Thoracic aorta (tissue), 2 donors: ENCODE measurements at regions not wholly inside any gene's neighbourhood (a gene's known extent, or its start where the extent isn't known, plus 50 kb on each side); places are given as distances from the start of the nearest gene placed in this dataset.

ENCODE experiments used
- ATAC-seq: fragments of 150-250 bp; one replicate; pipeline ENCODE4 v1.8.0; 2017; ENCODE audit warnings: low read depth; ENCODE audit not compliant: insufficient number of reproducible peaks, low FRiP score
- DNase-seq: peaks from one replicate; pipeline ENCODE4 v3.0.0-alpha.2; 2020; ENCODE audit warnings: low spot score
- H3K27ac ChIP-seq, 2 donors: fragments of 200-600 bp; sonication (generic); 1 replicate in 1 of 2; 2 replicates in 1 of 2; pipeline ENCODE4 v1.5.1; 2016; ENCODE audit warnings: mild to moderate bottlenecking in 2 of 2, moderate library complexity in 2 of 2
- H3K27me3 ChIP-seq: fragments of 200-600 bp; sonication (generic); replicated peaks from 2 replicates; pipeline ENCODE4 v1.6.0; 2016; ENCODE audit warnings: mild to moderate bottlenecking; ENCODE audit not compliant: insufficient read depth
- H3K36me3 ChIP-seq: fragments of 200-600 bp; sonication (generic); one replicate; pipeline ENCODE4 v1.5.1; 2016
- H3K4me1 ChIP-seq, 2 donors: fragments of 200-600 bp; sonication (generic); 1 replicate in 1 of 2; 2 replicates in 1 of 2; pipeline versions ENCODE4 v1.5.1 to v1.6.0; 2016; ENCODE audit warnings: low read depth in 2 of 2, mild to moderate bottlenecking in 1 of 2; ENCODE audit not compliant: control insufficient read depth in 1 of 2
- H3K4me3 ChIP-seq: fragments of 200-600 bp; sonication (generic); 2 replicates; pipeline ENCODE4 v1.5.1; 2016; ENCODE audit warnings: mild to moderate bottlenecking
- H3K9me3 ChIP-seq: fragments of 200-600 bp; sonication (generic); 2 replicates; pipeline ENCODE4 v1.5.1; 2016
- TF ChIP-seq, protein P1 (sequence below): fragments of 200-600 bp; sonication (generic); IDR thresholded peaks from one replicate; pipeline ENCODE4 v1.5.1; 2019; ENCODE audit warnings: antibody characterized with exemption

DNA sequence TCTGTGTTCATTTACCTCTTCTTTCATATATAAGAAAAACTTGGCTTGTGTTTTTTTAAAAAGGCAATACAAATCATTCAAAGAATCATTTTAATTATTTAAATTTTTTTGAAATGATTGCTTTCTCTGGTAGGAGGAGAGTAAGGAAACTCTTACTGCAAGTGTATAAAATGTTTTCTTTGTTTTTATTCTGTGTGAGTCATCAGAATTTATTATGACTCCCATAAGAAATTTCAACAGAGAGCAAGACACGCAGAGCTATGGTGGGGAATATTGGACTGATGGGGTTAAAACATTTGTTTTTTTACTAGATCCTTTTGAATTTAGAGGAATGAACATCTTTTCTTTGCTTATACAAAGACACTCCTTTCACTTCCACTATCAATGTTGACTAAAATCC, 119.1 kb upstream of the ATXN7L3B start:
- Histone ChIP-seq H3K27ac (no peak overlapping the region), H3K4me3 (no peak overlapping the region), H3K4me1 (no peaks in the 10 kb centered on the region), H3K9me3 (no peaks in the 10 kb centered on the region), H3K27me3 (no peaks in the 10 kb centered on the region), H3K36me3 (no peaks in the 10 kb centered on the region)
- no peak for ATAC-seq
- TF ChIP-seq, protein P1, sequence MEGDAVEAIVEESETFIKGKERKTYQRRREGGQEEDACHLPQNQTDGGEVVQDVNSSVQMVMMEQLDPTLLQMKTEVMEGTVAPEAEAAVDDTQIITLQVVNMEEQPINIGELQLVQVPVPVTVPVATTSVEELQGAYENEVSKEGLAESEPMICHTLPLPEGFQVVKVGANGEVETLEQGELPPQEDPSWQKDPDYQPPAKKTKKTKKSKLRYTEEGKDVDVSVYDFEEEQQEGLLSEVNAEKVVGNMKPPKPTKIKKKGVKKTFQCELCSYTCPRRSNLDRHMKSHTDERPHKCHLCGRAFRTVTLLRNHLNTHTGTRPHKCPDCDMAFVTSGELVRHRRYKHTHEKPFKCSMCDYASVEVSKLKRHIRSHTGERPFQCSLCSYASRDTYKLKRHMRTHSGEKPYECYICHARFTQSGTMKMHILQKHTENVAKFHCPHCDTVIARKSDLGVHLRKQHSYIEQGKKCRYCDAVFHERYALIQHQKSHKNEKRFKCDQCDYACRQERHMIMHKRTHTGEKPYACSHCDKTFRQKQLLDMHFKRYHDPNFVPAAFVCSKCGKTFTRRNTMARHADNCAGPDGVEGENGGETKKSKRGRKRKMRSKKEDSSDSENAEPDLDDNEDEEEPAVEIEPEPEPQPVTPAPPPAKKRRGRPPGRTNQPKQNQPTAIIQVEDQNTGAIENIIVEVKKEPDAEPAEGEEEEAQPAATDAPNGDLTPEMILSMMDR = no peak
- DNase-seq = no peak

DNA sequence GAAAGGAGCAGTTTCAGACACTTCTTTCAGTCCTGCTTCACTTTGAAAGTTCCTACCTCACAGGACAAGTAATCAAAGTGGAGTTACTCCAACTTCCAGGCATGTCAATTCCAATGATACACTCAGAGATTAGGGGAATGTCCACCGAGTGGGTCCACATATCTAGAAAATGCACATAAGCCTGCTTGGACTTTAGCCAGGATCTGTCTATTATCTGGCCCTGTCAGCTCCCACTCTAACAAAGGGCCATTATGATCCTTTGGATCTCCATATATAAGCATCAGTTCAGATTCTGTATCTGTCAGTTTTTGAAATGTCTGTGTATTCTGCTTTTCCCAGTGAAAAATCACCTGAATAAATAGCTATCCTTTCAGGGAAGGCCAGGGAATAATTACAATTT, 112.9 kb upstream of the ATXN7L3B start:
- H3K27me3 ChIP-seq = no peaks in the 10 kb centered on the region
- DNase-seq = no peak
- no peaks in the 10 kb centered on the region for H3K9me3 ChIP-seq
- H3K36me3 ChIP-seq = no peaks in the 10 kb centered on the region
- no peak for ATAC-seq
- no peak overlapping the region for H3K27ac ChIP-seq
- H3K4me3 ChIP-seq = no peak overlapping the region
- H3K4me1 ChIP-seq = no peaks in the 10 kb centered on the region
- TF ChIP-seq, protein P1 = no peak

DNA sequence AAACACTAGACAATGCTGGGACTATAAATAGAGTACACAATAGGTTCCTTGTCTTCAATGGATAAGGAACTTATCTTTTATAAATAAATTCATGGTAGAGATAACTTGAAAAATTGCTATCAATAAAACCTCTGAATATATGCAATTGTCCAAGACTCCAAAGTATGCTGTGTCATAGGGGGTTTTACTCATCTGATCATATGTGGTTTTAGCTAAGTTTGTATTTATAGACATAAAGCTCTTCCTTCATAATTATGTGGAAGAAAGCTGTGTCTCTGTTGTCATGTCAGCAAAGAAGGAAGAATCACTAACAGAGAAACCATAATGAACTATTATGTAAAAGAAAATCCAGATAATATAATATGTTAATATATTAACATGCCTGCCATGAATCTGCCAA, 111.5 kb upstream of the ATXN7L3B start:
- ATAC-seq = no peak

DNA sequence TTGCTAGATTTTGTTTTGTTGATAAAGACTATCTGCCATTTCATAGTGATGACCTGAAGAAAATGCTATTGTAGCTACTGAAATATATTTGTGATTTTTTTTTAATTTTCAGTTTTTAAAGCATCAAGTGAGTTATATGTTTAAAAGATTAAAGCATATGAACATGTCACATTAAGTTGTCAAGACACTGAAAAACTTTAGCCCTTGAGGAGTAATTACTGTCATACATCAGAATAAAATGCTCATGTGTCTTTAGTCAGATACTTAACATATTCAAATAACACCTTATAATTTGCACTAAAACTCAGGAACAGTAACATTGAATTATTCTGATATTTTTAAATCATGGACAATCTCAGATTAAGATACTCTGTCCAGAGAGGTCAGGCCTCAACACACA, 108.1 kb upstream of the ATXN7L3B start:
- no peaks in the 10 kb centered on the region for H3K4me1 ChIP-seq
- no peak for DNase-seq

More for the DNA sequence above, 111.5 kb upstream of the ATXN7L3B start:
- DNase-seq = no peak
- no peak overlapping the region for H3K27ac ChIP-seq
- H3K4me3 ChIP-seq = no peak overlapping the region
- no peaks in the 10 kb centered on the region for H3K36me3 ChIP-seq
- TF ChIP-seq, protein P1 = no peak
- H3K27me3 ChIP-seq = no peaks in the 10 kb centered on the region
- H3K4me1 ChIP-seq = no peaks in the 10 kb centered on the region
- H3K9me3 ChIP-seq = no peaks in the 10 kb centered on the region

DNA sequence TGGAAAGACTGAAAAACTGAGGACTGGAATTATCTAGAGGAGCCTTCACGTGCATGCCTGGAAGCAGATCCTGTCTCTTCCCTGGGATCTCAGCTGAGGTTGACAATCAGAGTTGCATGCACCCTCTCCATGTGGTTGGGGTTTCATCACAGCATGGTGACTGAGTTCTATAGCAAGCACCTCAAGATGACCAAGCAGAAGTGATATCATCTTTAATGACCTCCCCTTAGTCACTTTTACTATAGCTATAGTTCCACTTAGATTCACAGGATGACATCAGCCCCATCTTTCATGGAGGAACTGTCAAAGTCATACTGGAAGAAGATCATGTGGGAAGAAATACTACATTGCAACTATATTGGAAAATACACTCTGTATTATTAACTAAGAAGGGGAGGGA, 105.8 kb upstream of the ATXN7L3B start:
- ATAC-seq (no peak), DNase-seq (no peak)
- no peaks in the 10 kb centered on the region for H3K9me3 ChIP-seq
- H3K27me3 ChIP-seq = no peaks in the 10 kb centered on the region
- H3K4me1 ChIP-seq = no peaks in the 10 kb centered on the region
- H3K27ac ChIP-seq = no peak overlapping the region
- H3K36me3 ChIP-seq = no peaks in the 10 kb centered on the region
- TF ChIP-seq, protein P1 = no peak
- H3K4me3 ChIP-seq = no peak overlapping the region

More for the DNA sequence above, 108.1 kb upstream of the ATXN7L3B start:
- Histone ChIP-seq H3K27me3 (no peaks in the 10 kb centered on the region), H3K36me3 (no peaks in the 10 kb centered on the region), H3K4me3 (no peak overlapping the region), H3K27ac (no peak overlapping the region), H3K9me3 (no peaks in the 10 kb centered on the region)
- TF ChIP-seq, protein P1 = no peak
- no peak for ATAC-seq
